DOHH2 (cell line): ENCODE measurements at regions not wholly inside any gene's neighbourhood (a gene's known extent, or its start where the extent isn't known, plus 50 kb on each side); places are given as distances from the start of the nearest gene placed in this dataset.

ENCODE experiments used
- H3F3A ChIP-seq: fragments of 200-600 bp; sonication (generic), shearing (Covaris generic); 2 replicates; pipeline ENCODE4 v1.6.0; 2016; ENCODE audit warnings: antibody characterized with exemption, mild to moderate bottlenecking; ENCODE audit not compliant: control insufficient read depth, insufficient read depth
- H3K27ac ChIP-seq: fragments of 200-600 bp; sonication (generic); 2 replicates; pipeline ENCODE4 v1.5.1; 2014; ENCODE audit warnings: low read depth, mild to moderate bottlenecking, low read length, moderate library complexity
- H3K27me3 ChIP-seq: fragments of 200-600 bp; sonication (generic); 2 replicates; pipeline ENCODE4 v1.6.1; 2014; ENCODE audit warnings: mild to moderate bottlenecking, low read length, mixed read lengths; ENCODE audit not compliant: control insufficient read depth
- H3K36me3 ChIP-seq: fragments of 200-600 bp; sonication (generic); 2 replicates; pipeline ENCODE4 v1.6.1; 2014; ENCODE audit warnings: mild to moderate bottlenecking, low read length, moderate library complexity, mixed read lengths; ENCODE audit not compliant: control insufficient read depth
- H3K4me1 ChIP-seq: fragments of 200-600 bp; sonication (generic); 2 replicates; pipeline ENCODE4 v1.6.1; 2014; ENCODE audit warnings: mild to moderate bottlenecking, low read length, mixed read lengths; ENCODE audit not compliant: control insufficient read depth
- H3K4me2 ChIP-seq: fragments of 200-600 bp; sonication (generic); 2 replicates; pipeline ENCODE4 v1.6.0; 2014; ENCODE audit warnings: mild to moderate bottlenecking, low read length, moderate library complexity
- H3K4me3 ChIP-seq: fragments of 200-600 bp; sonication (generic); 2 replicates; pipeline ENCODE4 v1.5.1; 2014; ENCODE audit warnings: mild to moderate bottlenecking, low read length, mixed read lengths
- H3K79me2 ChIP-seq: fragments of 200-600 bp; sonication (generic); 2 replicates; pipeline ENCODE4 v1.6.1; 2014; ENCODE audit warnings: mild to moderate bottlenecking, low read length, mixed read lengths; ENCODE audit not compliant: control insufficient read depth
- H3K9me2 ChIP-seq: fragments of 200-600 bp; sonication (generic); replicated peaks from 2 replicates; pipeline ENCODE4 v1.6.1; 2014; ENCODE audit warnings: mild to moderate bottlenecking, low read length, mixed read lengths; ENCODE audit not compliant: control insufficient read depth
- H3K9me3 ChIP-seq: fragments of 200-600 bp; sonication (generic); 2 replicates; pipeline ENCODE4 v1.6.1; 2014; ENCODE audit warnings: antibody characterized with exemption, low read length, mixed read lengths; ENCODE audit not compliant: control insufficient read depth, insufficient read depth
- H4K20me1 ChIP-seq: fragments of 200-600 bp; sonication (generic); 2 replicates; pipeline ENCODE4 v1.6.0; 2014; ENCODE audit warnings: low read depth, mild to moderate bottlenecking, antibody characterized with exemption, low read length, moderate library complexity; ENCODE audit not compliant: control insufficient read depth, insufficient read depth
- EZH2phosphoT487 ChIP-seq: fragments of 200-600 bp; sonication (generic); IDR thresholded peaks from 2 replicates; pipeline ENCODE4 v1.6.1; 2017; ENCODE audit warnings: borderline replicate concordance, mild to moderate bottlenecking, antibody characterized with exemption, low read length, moderate library complexity, mixed read lengths
- TF ChIP-seq, protein P1 (sequence below): fragments of 200-600 bp; sonication (generic); IDR thresholded peaks from one replicate; pipeline ENCODE4 v1.5.1; 2014; ENCODE audit warnings: antibody characterized with exemption, mild to moderate bottlenecking, low read depth, low read length; ENCODE audit not compliant: poor library complexity, severe bottlenecking

DNA sequence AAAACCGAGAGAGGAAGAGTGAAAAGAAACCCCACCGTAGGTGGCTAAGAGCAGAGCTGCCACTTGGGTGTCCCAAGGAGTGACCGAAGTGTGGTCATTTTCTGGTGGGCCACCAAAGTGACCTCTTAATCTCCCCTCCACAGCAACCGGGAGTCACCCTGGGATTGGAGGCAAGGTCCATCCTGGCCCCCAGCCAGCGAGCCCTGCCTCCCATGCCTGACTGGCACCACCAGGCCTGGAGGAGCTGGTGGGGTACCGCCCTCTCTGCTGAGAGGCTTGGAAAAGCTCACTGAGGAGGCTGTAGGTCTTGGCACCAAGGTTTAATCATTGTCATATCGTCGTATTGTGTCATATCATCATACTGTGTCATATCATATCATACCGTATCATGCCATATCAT lies 74.0 kb upstream of the TRPM1 start:
- Histone ChIP-seq H3F3A (no peaks in the 10 kb centered on the region), H3K9me3 (no peaks in the 10 kb centered on the region), H4K20me1 (no peaks in the 10 kb centered on the region), H3K9me2 (no peaks in the 10 kb centered on the region), H3K36me3 (no peaks in the 10 kb centered on the region), H3K4me3 (no peak overlapping the region), H3K79me2 (no peaks in the 10 kb centered on the region), H3K4me2 (no peak overlapping the region), H3K27me3 (no peaks in the 10 kb centered on the region), H3K27ac (no peak overlapping the region), H3K4me1 (peaks cover 6% of the 10 kb centered on the region)
- no peak for TF ChIP-seq EZH2phosphoT487
- TF ChIP-seq, protein P1, sequence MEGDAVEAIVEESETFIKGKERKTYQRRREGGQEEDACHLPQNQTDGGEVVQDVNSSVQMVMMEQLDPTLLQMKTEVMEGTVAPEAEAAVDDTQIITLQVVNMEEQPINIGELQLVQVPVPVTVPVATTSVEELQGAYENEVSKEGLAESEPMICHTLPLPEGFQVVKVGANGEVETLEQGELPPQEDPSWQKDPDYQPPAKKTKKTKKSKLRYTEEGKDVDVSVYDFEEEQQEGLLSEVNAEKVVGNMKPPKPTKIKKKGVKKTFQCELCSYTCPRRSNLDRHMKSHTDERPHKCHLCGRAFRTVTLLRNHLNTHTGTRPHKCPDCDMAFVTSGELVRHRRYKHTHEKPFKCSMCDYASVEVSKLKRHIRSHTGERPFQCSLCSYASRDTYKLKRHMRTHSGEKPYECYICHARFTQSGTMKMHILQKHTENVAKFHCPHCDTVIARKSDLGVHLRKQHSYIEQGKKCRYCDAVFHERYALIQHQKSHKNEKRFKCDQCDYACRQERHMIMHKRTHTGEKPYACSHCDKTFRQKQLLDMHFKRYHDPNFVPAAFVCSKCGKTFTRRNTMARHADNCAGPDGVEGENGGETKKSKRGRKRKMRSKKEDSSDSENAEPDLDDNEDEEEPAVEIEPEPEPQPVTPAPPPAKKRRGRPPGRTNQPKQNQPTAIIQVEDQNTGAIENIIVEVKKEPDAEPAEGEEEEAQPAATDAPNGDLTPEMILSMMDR, result no peak

DNA sequence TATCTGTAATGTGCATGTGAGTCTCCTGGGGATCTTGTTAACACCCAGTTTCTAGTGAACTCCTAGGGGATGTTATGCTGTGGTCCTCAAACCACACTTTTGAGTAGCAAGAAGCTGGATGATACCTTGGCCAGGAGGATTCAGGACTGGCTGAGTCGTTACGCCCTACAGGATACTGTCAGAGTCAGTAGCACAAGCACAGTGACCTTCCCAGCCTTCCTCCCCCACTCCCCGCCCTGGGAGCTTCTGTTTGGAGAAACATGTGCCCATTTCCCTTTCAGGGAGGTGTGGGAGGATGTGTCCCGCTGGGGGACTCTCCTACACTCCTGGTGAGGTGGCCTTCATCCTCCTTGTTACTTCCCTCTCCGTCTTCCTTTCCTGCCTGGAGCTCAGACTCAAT lies 76.4 kb upstream of the TRPM1 start:
- Histone ChIP-seq H3K27ac (no peak overlapping the region), H4K20me1 (no peaks in the 10 kb centered on the region), H3K27me3 (no peaks in the 10 kb centered on the region), H3K9me3 (no peaks in the 10 kb centered on the region), H3K4me3 (no peak overlapping the region), H3K79me2 (no peaks in the 10 kb centered on the region), H3F3A (no peaks in the 10 kb centered on the region), H3K9me2 (no peaks in the 10 kb centered on the region), H3K4me2 (no peak overlapping the region), H3K36me3 (no peaks in the 10 kb centered on the region), H3K4me1 (peaks cover 6% of the 10 kb centered on the region)
- TF ChIP-seq, protein P1, result no peak
- TF ChIP-seq EZH2phosphoT487, result no peak

DNA sequence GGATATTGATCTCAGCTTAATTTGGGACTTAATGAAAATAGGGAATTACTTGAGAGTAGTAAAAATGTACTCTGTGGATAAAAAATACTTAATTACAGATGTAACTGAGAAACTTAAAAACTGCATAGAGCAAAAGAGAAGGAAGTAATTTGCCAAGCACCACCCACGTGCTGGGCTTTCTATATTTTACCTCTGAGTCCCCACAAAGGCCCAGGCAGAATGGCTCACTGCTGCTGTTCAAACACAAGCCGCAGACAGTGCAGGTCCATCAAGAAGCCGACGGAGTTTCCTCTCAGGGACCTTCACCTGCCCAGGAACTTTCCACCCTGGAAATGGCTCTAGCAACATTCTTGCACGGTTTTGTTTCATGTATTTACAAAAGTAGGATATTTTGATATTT lies 77.2 kb upstream of the TRPM1 start:
- Histone ChIP-seq H3K27me3 (no peaks in the 10 kb centered on the region), H3K4me1 (peaks cover 6% of the 10 kb centered on the region), H3K36me3 (no peaks in the 10 kb centered on the region), H3K4me2 (no peak overlapping the region), H3K9me2 (no peaks in the 10 kb centered on the region), H3K27ac (no peak overlapping the region), H3K79me2 (no peaks in the 10 kb centered on the region), H3F3A (no peaks in the 10 kb centered on the region), H3K9me3 (no peaks in the 10 kb centered on the region), H3K4me3 (no peak overlapping the region), H4K20me1 (no peaks in the 10 kb centered on the region)
- TF ChIP-seq, protein P1, result no peak
- TF ChIP-seq EZH2phosphoT487, result no peak

DNA sequence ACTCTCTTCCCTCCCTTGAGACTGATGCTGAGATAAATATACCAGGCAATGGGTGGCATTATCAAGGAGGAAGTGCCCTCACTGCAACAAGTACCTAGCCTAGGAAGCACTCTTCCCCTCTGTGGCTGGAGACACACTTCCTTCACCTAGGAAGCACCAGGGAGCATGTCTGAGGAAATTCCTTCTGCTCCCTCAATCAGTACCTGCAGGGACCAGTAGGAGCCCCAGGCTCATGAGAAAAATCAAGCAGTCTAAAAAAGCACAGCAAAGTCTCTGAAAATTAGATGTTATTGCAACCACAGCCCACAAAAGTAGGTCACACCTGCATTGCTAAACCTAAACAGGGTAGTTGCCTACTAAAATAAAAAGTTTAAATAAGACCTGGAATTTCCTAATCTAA lies 78.2 kb upstream of the TRPM1 start:
- H3K4me1 ChIP-seq, result peaks cover under 1% of the 10 kb centered on the region
- no peaks in the 10 kb centered on the region for H3K27me3 ChIP-seq
- no peak overlapping the region for H3K4me2 ChIP-seq
- no peaks in the 10 kb centered on the region for H3F3A ChIP-seq
- H3K9me2 ChIP-seq, result no peaks in the 10 kb centered on the region
- H3K4me3 ChIP-seq, result no peak overlapping the region
- H3K27ac ChIP-seq, result no peak overlapping the region
- no peak for TF ChIP-seq EZH2phosphoT487
- TF ChIP-seq, protein P1, result no peak
- no peaks in the 10 kb centered on the region for H3K9me3 ChIP-seq
- H3K79me2 ChIP-seq, result no peaks in the 10 kb centered on the region
- no peaks in the 10 kb centered on the region for H3K36me3 ChIP-seq
- no peaks in the 10 kb centered on the region for H4K20me1 ChIP-seq
